Endometrium (tissue), 2 donors: ENCODE measurements at regions not wholly inside any gene's neighbourhood (a gene's known extent, or its start where the extent isn't known, plus 50 kb on each side); places are given as distances from the start of the nearest gene placed in this dataset.

ENCODE experiments used
- FAIRE-seq: peaks from 2 replicates; lab custom pipeline; 2012; peaks lifted over from hg19 to GRCh38; lab: Jason Lieb, UNC
- donor health status: control.
- donor health status: control.

DNA sequence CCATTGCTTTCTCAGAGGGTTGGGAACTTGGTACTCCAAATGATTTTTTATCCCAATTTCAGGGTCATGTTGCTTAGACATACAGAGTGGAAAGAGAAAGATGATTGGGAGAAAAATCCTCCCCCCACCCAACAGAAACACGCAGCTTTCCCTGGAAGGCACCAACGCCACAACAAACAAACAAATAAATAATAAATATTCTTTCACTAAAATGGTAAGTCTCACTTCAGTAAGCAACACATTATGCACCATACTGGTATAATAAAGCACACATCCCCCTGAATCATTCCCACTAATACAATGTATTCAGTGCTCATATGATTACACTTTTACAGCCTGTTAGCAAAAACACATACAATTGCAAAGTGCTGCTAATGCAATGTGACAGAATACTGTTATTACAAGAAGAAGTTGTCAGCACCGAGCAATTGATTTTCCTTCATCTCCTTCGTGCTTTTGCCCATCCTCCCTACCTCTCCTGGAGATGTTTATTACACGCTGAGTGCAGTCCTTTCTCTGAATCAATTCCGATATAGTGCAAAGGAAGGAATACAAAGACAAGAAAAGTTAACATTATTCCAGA is 359.9 kb downstream of the TXNL1 start:
- no peak for FAIRE-seq

DNA sequence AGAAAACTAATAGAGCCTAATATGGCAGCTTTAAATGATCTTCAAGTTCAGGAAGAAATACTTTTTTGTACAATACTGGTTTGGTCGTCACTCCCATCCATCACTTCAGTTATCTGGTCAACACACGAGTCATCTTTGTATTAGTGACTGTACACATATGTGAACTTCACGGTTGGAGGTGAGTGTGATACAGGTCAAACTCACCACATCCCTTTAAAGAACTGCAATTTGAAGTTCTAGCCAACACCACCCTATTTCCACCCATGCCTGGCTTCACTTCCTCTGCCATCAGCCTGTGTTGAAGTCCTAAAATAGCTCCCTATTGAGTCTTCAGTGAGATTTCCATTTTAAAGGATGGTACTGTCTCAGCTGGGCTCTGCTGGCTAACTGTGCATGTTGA is 361.9 kb downstream of the TXNL1 start:
- FAIRE-seq, result no peak

DNA sequence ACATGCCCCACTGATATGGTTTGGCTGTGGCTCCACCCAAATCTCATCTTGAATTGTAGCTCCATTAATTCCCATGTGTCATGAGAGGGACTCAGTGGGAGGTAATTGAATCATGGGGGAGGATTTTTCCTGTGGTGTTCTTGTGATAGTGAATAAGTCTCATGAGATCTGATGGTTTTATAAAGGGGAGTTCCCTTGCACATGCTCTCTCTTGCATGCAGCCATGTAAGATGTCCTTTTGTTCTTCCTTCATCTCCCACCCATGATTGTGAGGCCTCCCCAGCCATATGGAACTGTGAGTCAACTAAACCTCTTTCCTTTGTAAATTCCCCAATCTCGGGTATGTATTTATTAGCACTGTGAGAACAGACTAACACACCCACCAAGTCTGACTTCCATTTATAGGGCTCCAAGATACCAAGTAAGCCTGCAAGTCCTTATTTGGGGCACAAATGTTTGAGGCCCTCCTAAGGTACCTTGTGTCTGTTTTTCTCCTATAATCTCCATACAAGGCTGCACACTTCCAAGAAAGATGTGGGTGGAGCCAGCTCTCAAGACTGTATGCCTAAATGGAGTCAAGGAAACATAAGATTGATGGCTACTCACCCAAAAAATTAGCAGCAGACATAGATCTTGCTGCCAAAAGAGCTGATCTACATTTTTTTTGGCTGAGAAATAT is 364.7 kb downstream of the TXNL1 start:
- FAIRE-seq, result no peak

DNA sequence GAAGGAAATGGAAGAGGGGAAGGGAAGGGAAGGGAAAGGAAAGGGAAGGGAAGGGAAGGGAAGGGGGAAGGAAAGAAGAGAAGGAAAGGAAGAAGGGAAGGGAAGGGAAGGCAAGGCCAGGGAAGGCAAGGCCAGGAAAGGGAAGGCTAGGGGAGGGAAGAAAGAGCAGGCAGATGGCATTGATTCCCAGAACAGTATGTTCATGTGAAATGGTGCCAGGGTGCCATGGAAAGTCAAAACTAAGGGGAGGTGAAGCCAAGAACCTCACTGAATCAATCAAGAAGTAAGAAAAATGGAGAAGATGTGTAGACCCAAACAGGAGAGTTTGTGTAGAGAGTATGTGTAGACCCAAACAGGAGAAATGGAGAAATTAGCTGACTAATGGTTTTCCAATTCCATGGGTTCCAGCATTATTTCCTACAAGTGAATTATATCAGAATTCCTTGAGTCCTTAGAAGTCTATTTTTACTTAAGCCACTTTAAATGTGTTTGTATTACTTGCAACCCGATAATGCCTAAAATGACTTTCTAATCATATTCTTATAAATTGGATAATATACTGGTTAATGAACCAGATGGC is 367.6 kb downstream of the TXNL1 start:
- no peak for FAIRE-seq

DNA sequence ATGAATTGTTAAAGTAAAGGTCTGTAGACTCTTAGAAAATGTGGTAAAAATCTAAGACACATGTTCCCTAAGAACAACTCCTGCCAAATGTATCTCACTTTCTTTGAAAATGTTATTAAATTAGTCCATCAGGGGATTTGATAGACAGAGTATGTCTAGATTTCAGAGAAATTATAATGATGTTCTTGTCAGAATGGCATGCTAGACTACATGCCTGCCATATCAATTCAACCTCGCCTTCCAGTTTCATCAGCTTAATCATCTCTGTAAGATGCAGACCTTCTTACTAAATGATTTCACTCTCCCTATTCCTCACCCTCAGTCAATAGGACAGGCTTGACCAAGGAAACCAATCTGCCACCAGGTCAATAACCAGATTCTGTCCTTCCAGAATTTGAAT is 368.4 kb downstream of the TXNL1 start:
- FAIRE-seq, result no peak

DNA sequence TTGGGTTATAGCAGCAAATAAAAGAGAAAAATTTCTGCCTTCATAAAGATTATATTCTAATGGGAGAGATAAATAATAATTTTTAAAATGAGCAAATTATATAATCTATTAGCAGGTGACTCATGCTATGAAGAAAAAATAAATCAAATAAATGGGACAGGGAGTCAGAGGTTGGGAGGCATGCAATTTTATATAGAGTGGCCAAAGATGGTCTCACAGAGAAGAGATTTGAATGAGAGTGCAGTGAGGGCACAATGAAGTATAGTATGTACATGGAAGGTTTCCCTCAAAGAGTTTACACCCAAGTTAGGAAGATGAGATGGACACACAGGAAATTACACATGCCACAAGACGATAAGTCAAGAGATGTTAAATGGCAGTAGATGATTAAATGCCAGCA is 369.4 kb downstream of the TXNL1 start:
- FAIRE-seq, result no peak

DNA sequence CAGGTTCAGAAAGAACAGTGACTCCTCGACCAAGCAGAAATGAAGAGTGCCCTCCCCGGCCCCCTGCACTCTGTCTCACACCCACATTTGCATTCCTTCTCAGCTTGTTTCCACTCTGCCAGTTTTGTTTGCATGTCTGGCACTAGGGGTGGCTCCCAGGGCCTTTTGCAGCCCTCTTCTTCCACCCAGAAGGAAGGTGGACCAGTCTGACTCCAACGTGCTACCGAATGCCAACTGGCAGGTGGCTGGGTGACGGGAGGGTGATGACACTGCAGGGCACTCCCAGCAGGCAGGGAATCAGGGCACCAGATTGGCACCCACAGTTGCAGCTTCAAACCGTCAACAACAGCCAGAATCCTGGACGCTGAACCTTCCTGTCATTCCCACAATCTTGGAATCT is 371.1 kb downstream of the TXNL1 start:
- FAIRE-seq, result no peak

DNA sequence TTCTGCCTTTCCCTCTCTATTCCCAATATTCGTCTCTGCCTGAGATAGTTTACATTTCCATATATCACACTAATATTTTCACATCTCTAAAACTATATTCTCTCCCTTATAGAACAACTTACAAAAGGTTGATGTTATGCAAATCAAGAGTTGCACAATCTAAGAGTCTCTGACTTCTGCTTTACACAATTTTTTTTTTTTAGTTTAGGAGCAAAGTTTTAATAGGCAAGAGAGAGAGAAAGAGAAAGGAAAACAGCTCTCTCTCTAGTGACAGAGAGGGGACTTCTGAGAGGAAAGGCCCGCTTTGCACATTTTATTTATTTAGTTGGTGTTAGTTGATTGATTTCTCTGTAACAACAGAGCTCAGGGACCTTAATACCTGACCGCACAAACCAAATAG is 380.2 kb downstream of the TXNL1 start:
- FAIRE-seq, result no peak

DNA sequence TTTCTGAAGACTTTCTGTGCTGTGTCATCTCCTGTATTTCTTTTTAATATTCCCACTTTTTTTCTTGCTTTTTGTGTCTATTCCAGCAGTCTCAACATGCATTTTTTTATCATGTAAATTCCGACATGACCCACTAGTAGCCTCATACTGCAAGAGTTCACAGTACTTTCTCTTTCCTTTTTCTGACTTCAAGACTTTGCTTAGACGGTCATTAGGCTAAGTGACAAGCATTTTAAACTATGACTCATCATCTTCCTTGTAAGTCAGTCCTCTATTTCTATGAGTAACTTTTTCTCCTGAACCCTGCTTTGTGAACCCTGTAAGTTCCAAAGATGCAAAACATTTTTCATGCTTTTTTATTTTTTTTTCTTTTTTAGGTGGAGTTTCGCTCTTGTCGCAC is 381.2 kb downstream of the TXNL1 start:
- peak; percentile 29 for FAIRE-seq

DNA sequence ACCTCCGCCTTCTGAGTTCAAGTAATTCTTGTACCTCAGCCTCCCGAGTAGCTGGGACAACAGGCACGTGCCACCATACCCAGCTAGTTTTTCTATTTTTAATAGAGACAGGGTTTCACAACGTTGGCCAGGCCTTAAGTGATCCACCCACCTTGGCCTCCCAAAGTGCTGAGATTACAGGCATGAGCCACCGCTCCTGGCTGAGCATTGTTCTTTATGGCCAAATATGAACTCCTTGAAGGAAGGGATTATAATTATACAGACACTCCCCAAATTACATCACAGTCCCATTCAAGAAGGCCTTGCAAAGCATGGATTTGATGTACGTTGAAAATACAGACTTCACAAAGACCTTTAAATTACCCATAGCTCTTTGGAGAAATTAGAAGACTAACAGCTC is 381.7 kb downstream of the TXNL1 start:
- FAIRE-seq, result no peak

DNA sequence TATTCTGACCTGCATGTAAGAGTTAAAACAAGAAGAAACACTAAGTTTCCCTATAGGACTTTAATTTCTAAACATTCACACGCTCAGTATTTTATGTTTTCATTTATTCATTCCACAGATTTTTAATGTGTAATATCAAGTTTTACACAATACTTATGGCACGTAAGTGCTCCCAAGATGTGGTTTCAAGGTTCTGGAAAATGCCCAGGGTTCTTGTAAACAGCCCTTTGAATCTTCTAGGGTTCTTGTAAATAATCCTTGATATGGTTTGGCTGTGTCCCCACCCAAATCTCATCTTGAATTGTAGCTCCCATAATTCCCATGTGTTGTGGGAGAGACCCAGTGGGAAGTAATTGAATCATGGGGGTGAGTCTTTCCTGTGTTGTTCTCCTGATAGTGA is 383.0 kb downstream of the TXNL1 start:
- no peak for FAIRE-seq

DNA sequence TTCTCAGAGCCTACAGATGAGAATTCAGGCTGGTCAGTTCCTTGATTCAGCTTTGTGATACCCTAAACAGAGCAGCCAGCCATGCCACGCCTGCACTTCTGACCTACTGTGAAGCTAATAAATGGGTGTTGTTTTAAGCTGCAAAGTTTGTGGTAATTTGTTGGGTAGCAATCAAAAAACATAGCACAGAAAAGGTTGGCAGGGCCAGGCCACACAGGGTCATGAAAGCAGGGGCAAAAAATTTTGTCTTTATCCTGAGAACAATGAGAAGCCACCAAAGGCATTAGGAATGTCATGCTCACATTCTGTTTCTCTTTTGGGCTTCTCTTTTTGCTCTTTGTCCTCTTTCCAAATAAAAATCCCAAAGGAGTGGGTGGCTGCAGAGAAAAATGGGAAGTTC is 385.9 kb downstream of the TXNL1 start:
- FAIRE-seq, result no peak

DNA sequence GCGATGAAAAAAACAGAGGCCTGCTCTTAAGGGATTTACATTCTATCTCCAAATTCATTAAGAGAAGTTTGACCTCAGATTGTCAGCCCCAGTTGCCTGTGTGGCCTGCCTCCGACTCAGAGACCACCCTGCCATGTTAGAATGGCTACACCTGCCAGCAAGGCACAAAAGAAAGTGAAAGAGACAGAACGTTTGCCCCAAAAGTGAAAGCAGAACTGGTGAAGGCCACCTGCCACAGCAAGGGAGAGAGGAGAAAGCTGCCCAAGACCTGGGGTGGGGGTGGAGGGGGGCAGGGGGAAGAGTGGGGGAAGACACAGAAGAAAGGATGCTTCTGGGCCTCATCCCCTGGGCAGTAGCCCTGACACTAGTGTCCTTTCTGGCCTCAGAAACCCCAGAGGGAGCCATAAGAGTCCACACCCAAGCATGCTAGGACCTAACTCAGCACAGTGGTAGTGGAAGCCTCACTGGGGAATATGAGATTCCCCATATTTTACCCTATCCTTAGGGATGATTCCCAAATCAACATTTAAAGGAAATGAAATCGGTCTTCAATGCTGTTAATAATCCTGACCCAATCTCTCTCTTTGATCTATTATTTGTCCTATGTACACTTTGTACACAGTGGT is 389.7 kb downstream of the TXNL1 start:
- no peak for FAIRE-seq

DNA sequence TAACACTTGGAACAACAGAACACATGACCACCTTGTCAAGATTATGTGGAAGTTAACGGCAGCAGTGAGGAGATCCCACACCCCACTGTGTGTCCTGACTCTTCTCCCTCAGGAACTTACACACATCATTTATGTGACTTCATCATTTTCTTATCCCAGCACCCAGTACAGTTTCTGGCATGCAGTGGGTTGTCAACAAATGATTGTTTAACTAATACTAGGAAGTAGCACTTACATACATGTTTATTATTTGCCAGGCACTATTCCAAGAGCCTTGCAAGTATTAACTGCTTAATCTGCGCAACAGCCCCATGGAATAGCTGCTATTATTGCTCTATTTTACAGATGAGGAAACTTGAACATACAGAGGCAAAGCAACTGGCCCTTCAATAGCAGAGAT is 391.5 kb downstream of the TXNL1 start:
- FAIRE-seq, result no peak

DNA sequence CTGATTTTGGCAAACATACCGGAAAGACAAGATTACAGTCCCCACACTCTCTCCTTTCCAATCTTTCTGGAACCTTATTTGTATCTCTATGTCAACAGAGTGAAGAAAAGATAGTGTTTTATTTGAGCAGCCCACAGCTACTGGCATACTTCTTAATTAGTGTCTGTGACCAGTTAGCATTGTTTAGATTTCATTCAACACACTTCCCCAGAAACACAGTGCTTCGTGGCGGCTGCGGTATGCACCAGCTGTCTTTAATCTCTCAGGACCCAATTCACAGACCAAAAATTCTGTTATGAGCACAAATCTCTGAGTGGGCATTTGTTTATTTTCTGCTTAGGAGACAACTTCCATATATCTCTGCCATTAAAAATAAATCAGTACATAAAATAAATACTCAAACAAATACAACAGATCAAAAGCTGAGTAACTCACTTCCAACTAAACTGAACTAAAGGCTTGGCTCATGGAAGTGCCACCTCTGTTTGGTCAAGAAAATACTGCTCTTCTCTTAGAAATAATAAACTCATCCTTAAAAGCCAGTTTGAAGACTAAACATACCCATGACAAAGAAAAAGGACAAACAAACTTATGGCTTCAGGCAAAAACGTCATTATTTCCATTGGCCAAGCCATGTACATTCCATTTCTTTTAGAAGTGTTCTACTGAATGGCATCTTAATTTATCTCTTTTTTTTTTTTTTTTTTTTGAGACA is 392.4 kb downstream of the TXNL1 start:
- no peak for FAIRE-seq

DNA sequence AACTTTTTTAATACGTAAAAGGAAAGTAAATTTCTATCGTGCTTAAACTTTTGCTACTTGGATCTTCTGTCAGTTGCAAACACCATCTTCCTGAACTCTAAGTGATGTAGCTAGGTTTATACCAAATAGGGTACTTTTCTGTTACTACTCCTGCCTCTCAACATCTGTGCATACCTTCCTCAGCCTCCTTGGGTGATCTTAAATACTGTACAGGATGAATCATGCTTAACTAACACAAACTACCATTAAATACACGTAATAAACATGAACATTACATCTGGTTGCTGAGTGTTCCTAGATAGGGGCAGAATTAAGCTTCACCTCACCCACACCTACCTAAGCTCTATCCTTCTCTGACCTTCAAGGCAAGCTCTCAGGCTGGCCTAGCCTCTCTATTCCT is 398.0 kb downstream of the TXNL1 start:
- FAIRE-seq, result no peak

DNA sequence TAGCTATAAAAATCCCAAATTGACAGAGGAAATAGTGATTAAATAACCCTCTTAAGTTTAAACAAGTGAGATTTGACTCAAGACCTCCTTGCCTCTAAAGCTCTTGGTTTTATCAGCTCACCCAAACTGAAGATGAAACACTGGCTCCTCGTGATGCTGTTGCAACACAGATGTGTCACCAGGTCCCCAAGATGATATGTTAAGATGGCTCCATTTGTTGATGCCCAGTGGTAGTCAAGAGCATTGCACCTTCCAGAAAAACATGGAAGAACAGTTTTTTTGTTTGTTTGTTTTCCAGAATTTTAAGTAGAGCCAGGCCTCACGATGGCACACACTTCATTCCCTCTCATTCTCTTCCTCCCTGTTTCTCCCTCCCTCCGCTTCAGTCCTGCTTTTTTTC is 399.8 kb downstream of the TXNL1 start:
- no peak for FAIRE-seq

DNA sequence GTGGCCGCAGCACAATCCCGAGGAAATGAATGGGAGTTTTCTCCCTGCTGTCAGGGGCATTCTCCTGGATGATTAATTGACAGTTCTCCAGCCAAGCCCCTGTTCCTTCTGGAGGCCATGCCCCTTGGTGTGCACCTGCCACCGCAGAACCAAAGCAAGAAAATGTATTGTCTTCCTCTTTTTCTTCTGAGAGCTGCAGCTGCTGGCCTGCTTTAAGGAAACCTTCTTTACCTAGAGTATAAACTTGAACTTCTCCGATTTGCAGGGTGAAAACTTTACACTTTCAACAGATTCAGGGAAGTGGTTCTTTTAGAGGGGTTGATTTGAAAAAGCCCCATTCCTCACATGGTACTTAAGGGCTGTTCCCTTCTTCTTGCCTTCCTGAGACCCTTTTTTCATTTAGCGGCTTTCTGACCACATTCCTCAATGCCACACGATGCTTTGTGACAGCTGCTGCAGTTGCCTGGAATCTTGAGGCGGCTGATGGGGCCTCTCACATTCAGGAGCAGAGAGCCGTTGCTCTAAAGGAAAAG is 402.8 kb downstream of the TXNL1 start:
- no peak for FAIRE-seq

DNA sequence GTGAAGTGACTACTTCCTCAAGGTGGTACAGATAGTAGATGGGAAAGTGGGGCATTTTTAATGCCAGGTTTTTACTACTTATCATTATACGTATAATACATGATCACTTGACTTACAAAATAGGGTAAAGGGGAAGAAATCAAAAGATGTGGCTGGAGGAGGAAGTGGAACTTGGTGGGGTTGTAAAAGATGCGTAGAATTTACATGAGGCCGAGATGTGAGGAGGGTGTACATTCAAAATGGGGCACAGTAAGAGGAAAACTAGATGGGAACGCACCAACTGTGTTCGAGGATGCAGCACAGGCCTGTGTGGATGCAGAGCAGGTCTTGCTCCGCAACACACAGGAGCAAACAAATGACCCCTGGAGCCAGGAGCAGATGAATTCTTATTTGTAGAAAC is 403.3 kb downstream of the TXNL1 start:
- FAIRE-seq, result no peak

DNA sequence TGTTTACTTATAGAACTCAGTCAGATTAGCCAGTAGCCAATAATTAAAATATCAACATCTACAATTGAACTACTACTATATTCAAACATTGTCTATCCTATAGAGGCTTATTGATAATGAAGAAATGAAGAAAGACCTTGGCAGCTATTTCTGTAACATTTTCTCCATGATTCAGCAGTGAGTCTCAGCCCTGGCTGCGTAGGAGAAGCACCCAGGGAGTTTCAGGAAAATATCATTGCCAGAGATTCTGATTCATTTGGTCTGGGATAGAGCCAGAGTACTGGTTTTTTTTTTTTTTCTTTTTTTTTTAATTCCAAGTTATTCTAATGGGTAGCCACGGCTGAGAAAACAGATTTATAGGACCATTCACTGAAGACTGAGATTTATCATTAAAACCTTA is 404.8 kb downstream of the TXNL1 start:
- FAIRE-seq, result peak; percentile 88

DNA sequence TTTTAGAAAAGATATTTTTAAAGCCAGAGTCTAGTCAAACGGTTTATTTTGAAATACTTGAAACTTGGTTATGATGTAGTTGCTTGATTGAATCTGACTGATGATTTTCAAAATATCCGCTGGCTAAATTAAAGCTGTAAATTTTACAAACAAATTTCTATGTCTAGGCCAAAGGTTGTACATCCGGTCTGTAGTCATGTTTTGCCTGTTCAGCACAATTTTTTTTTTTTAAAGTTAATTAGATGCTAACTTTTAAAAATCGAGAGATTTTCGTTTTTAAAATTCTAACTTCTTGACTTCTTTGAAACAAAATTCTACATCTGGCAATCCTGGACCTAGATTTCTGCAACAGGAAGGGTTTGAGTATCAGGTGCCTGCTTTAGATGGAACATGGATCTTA is 412.4 kb downstream of the TXNL1 start:
- FAIRE-seq, result peak; percentile 29

DNA sequence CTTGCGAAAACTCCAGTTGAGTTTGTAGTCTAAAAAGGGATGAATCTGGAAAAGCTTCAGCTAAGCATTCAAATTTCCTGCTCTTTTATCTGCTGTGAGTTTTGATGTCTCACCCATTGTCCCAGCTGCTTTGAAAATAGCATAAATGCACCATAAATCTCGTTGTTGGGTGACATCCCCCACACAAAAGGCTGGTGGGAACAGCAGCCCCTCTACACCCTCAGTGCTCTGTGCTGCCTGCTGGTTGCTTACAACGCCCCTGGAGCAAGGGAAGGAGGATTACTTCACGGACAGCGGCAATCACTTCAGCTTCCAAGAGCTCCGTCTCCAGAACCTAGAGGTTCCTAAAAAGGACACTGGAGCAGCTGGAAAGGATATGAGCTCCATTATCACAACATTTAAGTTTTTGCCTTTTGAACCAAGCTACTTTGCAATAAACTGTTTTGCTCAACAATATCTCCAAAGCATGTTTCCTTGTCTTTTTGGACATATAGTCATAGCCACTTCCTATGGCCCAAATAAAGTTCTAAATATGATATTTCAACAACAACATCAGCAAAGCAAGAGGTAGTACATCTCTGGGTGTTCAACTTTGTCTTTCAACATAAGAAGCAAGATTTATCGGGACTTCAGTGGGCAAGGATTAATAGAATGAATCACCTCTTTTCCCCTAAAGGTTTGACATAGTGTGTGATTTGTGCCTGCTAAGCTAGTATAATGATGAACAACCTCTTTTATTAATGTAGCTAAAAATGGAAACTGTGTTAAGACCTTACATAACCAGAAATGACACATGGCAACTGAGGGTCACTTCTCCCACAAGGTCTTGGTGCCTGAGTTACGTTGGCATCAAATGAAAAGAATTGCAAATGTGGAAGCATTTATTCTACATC is 413.5 kb downstream of the TXNL1 start:
- no peak for FAIRE-seq
